ENCODE measurements at regions not wholly inside any gene's neighbourhood (a gene's known extent, or its start where the extent isn't known, plus 50 kb on each side); places are given as distances from the start of the nearest gene placed in this dataset.

DNA sequence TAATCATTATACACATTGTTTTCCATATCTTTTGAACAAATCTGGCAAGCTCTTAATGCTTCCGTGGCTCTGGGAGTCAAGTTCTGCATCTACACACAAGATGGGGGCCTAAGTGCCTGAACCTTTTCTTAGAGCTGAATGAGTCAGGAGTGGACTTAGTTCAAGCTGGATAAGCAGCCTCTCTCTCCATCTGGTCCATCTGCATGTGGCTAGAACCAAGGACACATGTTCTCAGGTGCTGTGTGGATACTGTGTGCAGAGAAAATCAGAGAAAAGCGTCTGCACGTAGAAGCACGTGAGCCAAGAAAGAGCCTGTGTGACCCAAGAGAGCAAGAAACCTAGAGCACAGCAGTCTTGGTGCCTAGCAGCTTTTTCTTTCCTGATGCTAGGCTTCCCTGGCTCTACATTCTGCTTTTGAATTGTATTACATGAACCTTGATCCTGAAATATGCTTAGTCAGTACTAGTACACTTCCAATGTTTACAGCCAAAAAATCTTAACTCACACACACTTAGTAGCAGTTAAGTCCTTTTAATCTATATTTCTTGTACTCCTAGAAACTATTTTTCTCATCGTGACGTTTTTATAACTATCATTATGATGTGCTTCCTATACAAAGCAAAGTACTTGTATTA lies 1798.9 kb downstream of the MAT2B start:
- no peak for DNase-seq (ENCODE audit: extremely low read depth, low read depth)
- H3K4me3 ChIP-seq (replicated peaks; ENCODE audit: low read depth, low read length) = no peak overlapping the region
- TF ChIP-seq, protein P1, sequence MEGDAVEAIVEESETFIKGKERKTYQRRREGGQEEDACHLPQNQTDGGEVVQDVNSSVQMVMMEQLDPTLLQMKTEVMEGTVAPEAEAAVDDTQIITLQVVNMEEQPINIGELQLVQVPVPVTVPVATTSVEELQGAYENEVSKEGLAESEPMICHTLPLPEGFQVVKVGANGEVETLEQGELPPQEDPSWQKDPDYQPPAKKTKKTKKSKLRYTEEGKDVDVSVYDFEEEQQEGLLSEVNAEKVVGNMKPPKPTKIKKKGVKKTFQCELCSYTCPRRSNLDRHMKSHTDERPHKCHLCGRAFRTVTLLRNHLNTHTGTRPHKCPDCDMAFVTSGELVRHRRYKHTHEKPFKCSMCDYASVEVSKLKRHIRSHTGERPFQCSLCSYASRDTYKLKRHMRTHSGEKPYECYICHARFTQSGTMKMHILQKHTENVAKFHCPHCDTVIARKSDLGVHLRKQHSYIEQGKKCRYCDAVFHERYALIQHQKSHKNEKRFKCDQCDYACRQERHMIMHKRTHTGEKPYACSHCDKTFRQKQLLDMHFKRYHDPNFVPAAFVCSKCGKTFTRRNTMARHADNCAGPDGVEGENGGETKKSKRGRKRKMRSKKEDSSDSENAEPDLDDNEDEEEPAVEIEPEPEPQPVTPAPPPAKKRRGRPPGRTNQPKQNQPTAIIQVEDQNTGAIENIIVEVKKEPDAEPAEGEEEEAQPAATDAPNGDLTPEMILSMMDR (IDR thresholded peaks at IDR 0.05; ENCODE audit: low read depth, low read length, missing control alignments) = no peak

- no peak overlapping the region for H3K4me3 ChIP-seq (replicated peaks; ENCODE audit: low read depth, low read length)
- TF ChIP-seq, protein P1 (IDR thresholded peaks at IDR 0.05; ENCODE audit: low read depth, low read length, missing control alignments) = no peak
- no peak for DNase-seq (ENCODE audit: extremely low read depth, low read depth)
These were observed 1800.2 kb downstream of the MAT2B start for GRCh38 chr5:165305596-165305995.

GRCh38 chr5:165309446-165309845 lies 1804.0 kb downstream of the MAT2B start:
- no peak overlapping the region for H3K4me3 ChIP-seq (replicated peaks; ENCODE audit: low read depth, low read length)
- TF ChIP-seq, protein P1 (IDR thresholded peaks at IDR 0.05; ENCODE audit: low read depth, low read length, missing control alignments) = no peak
- DNase-seq (ENCODE audit: extremely low read depth, low read depth) = no peak

DNA sequence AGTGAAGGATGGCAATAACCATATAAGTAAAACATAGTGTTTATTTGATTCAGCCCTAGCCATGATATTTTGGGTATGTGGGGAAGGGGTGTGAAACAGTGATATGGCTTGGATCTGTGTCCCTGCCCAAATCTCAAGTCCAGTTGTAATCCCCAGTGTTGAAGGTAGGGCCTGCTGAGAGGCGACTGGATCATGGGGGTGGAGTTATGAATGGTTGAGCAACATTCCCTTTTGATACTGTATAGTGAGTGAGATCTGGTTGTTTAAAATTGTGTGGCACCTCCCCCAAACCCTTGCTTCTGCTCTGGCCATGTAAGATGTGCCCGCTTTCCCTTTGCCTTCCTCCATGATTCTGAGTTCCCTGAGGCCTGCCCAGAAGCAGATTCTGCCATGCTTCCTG lies 1804.6 kb downstream of the MAT2B start:
- TF ChIP-seq, protein P1 (IDR thresholded peaks at IDR 0.05; ENCODE audit: low read depth, low read length, missing control alignments) = no peak
- no peak for DNase-seq (ENCODE audit: extremely low read depth, low read depth)
- H3K4me3 ChIP-seq (replicated peaks; ENCODE audit: low read depth, low read length) = no peak overlapping the region

GRCh38 chr5:165321912-165322311 lies 1816.5 kb downstream of the MAT2B start:
- TF ChIP-seq, protein P1 (IDR thresholded peaks at IDR 0.05; ENCODE audit: low read depth, low read length, missing control alignments) = no peak
- DNase-seq (ENCODE audit: extremely low read depth, low read depth) = no peak
- H3K4me3 ChIP-seq (replicated peaks; ENCODE audit: low read depth, low read length) = no peak overlapping the region

DNA sequence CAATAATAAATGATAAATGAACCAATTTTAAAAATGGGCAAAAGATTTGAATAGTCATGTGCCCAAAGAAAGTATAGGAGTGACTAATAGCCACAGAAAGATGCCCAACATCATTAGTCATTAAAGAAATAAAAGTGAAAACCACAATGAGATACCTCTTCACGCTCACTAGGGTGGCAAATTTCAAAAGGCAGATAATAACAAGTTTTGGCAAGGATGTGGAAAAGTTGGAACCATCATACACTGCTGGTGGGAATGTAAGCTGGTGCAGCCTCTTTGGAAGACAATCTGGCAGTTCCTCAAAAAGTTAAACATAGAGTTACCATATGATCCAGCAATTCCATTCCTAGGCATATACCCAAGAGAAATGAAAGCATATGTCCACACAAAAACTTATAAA lies 1819.8 kb downstream of the MAT2B start:
- TF ChIP-seq, protein P1 (IDR thresholded peaks at IDR 0.05; ENCODE audit: low read depth, low read length, missing control alignments) = no peak
- no peak for DNase-seq (ENCODE audit: extremely low read depth, low read depth)
- H3K4me3 ChIP-seq (replicated peaks; ENCODE audit: low read depth, low read length) = no peak overlapping the region

- DNase-seq (ENCODE audit: extremely low read depth, low read depth) = no peak
- TF ChIP-seq, protein P1 (IDR thresholded peaks at IDR 0.05; ENCODE audit: low read depth, low read length, missing control alignments) = no peak
- H3K4me3 ChIP-seq (replicated peaks; ENCODE audit: low read depth, low read length) = no peak overlapping the region
These were observed 1822.2 kb downstream of the MAT2B start for GRCh38 chr5:165327631-165328030.
